Naive B cell (primary cell): ENCODE measurements at regions not wholly inside any gene's neighbourhood (a gene's known extent, or its start where the extent isn't known, plus 50 kb on each side); places are given as distances from the start of the nearest gene placed in this dataset.
"Not testable (repeated sequence)": the region's sequence is repeated elsewhere in the genome, so short reads cannot be mapped to it uniquely, and the experiment has no call there.

Experiments
- ATAC-seq, 2 donors: fragments of 150-1000 bp; cut with Tn5 transposase; 2 replicates each; pipeline ENCODE4 v1.10.0; 2021; ENCODE audit warnings: low read depth in 2 of 2, mild to moderate bottlenecking in 2 of 2, moderate library complexity in 2 of 2
- DNase-seq: peaks from one replicate; pipeline ENCODE4 v3.0.0; 2022
- H3K27ac Mint-ChIP-seq, 6 donors: one replicate each; pipeline ENCODE4 v1.8.0; 2020 to 2022; ENCODE audit warnings: mild to moderate bottlenecking in 6 of 6, mixed read lengths in 6 of 6, moderate library complexity in 5 of 6, inconsistent platforms in 2 of 6
- H3K27me3 Mint-ChIP-seq, 3 donors: one replicate each; pipeline ENCODE4 v1.8.0; 2021 to 2022; ENCODE audit warnings: mixed read lengths in 3 of 3, mild to moderate bottlenecking in 1 of 3
- H3K36me3 Mint-ChIP-seq, 2 donors: one replicate each; pipeline ENCODE4 v1.8.0; 2020 to 2022; ENCODE audit warnings: mixed read lengths in 2 of 2, inconsistent platforms in 1 of 2, mild to moderate bottlenecking in 1 of 2
- H3K4me1 Mint-ChIP-seq, 3 donors: one replicate each; pipeline ENCODE4 v1.8.0; 2020 to 2022; ENCODE audit warnings: mixed read lengths in 3 of 3, inconsistent platforms in 1 of 3, mild to moderate bottlenecking in 1 of 3, moderate library complexity in 1 of 3
- H3K4me3 Mint-ChIP-seq, 8 donors: one replicate each; pipeline ENCODE4 v1.8.0; 2020 to 2022; ENCODE audit warnings: mild to moderate bottlenecking in 8 of 8, mixed read lengths in 8 of 8, moderate library complexity in 8 of 8, inconsistent platforms in 2 of 8
- H3K9me3 Mint-ChIP-seq, 7 donors: one replicate each; pipeline ENCODE4 v1.8.0; 2020 to 2022; ENCODE audit warnings: mixed read lengths in 7 of 7, mild to moderate bottlenecking in 5 of 7, inconsistent platforms in 2 of 7, moderate library complexity in 1 of 7

DNA sequence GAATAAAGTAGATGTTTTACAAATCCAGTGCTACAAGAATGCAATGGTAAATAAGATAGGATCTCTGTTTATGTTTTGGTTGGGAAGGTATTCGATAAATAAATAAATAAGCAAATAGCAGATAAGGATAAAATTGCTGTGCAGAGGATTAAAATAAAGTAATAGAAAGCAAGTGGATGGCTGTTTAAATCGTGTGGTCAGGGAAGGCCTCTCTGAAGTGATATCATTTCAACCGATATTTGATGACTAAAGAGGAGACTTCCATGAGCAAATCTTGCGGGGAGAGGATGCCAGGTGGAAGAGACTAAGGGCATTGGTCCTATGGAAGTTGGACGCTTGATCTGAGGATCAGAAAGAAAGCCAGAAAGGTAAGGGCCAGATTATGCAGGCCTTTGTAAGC lies 92.0 kb upstream of the CCN2 start:
- Mint-ChIP-seq H3K9me3 (peaks cover 0 to 4% (median 0%) of the 10 kb centered on the region in 7 donors), H3K27ac (no peak overlapping the region)

DNA sequence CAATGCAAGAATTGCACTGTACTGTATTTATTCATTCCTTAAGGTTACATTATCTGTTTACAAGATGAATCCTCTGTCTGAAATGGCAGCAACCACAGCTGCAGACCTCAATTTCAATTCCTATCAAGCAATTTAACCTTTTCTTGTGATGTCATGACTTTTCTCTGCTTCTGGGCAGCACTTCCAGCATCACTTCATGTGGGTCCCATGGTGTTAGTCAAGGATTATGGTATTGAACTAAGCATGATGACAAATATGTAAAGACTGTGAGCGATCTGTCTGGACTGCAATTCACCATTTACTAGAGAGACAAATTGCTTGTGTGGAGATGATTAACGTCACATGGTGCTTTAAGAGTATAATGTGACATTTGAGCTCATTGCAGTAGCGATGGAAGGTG lies 90.5 kb upstream of the CCN2 start:
- Mint-ChIP-seq H3K4me1 (peaks cover 4 to 5% (median 4%) of the 10 kb centered on the region in 3 donors), H3K27me3 (no peaks in the 10 kb centered on the region), H3K27ac (no peak overlapping the region), H3K36me3 (peaks cover 0 to 4% of the 10 kb centered on the region in 2 donors), H3K9me3 (peaks cover 0 to 4% (median 0%) of the 10 kb centered on the region in 7 donors), H3K4me3 (no peak overlapping the region)
- no peak for DNase-seq
- ATAC-seq, result no peak

More for the DNA sequence above, 92.0 kb upstream of the CCN2 start:
- no peak overlapping the region for H3K4me3 Mint-ChIP-seq
- DNase-seq (no peak), ATAC-seq (no peak)
- H3K27me3 Mint-ChIP-seq, result no peaks in the 10 kb centered on the region
- peaks cover 0 to 4% of the 10 kb centered on the region in 2 donors for H3K36me3 Mint-ChIP-seq
- no peaks in the 10 kb centered on the region for H3K4me1 Mint-ChIP-seq

DNA sequence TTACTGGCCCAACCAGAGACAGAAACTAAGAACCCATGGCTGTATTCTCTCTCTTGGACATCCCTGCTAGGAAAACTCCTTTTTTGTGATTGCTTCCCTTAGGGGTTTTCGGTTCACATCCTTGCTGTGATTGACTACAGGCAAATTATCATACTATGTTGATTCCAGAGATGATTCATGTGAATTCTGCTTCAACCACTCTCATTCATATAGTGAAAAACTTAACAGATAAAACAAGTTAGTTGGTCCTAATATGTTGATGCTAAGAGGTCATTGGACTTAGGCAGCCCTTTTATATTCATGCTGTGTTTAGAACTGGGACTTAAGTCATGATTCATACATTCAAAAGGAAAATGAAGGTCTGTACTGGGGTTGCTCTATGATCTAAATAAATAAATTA lies 76.9 kb upstream of the CCN2 start:
- H3K36me3 Mint-ChIP-seq, result no peaks in the 10 kb centered on the region
- peaks cover 0 to 4% (median 0%) of the 10 kb centered on the region in 3 donors for H3K4me1 Mint-ChIP-seq
- H3K9me3 Mint-ChIP-seq, result peaks cover 0 to 4% (median 0%) of the 10 kb centered on the region in 7 donors
- no peak overlapping the region for H3K4me3 Mint-ChIP-seq
- ATAC-seq (no peak), DNase-seq (no peak)
- no peak overlapping the region for H3K27ac Mint-ChIP-seq
- peaks cover 0 to 5% (median 0%) of the 10 kb centered on the region in 3 donors for H3K27me3 Mint-ChIP-seq

DNA sequence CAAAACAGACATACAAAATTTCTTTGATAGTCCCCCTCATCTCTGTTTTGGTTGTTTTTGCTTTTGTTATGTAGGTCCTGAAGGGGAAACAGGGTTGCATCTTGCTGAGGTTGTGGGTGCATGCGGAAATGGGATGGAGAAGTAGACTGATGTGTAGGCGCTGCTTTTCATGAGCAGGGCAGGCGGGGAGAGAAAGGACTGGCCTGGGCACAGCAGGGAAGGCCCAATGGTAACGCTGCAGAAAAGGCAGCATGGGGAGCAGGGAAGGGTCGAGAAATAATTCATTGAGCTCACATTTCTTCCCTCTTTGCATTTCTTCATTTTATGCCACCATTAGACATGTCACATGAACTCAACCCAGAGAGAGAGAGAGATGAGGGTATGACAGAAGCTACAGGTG lies 74.3 kb upstream of the CCN2 start:
- DNase-seq (no peak), ATAC-seq (no peak)
- Mint-ChIP-seq H3K27me3 (peaks cover 0 to 5% (median 0%) of the 10 kb centered on the region in 3 donors), H3K36me3 (no peaks in the 10 kb centered on the region), H3K27ac (no peak overlapping the region), H3K4me1 (peaks cover 0 to 4% (median under 1%) of the 10 kb centered on the region in 3 donors), H3K4me3 (peak overlapping the region in 1 of 8 donors; percentile 6), H3K9me3 (peaks cover 0 to 4% (median 0%) of the 10 kb centered on the region in 7 donors)

DNA sequence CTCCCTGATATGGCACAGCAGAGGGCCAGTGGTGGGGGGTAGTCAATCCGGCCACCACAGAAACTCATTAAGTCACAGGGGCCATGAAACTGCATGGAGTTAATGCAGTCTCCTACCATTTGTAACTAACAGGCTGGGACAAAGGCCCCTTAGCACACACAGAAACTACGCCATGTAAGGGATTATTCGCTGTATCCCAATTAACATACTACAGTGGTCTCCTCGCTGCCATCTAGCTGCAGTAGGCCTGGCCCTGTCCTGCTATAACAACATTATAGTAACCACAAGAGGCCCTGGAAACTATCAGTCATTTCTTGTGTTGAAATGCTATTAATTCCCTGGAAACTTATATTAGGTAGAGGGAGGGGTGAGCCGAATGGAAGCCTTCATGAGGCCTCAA lies 72.3 kb upstream of the CCN2 start:
- Mint-ChIP-seq H3K27ac (no peak overlapping the region), H3K9me3 (peaks cover 0 to 4% (median 0%) of the 10 kb centered on the region in 7 donors), H3K36me3 (no peaks in the 10 kb centered on the region), H3K4me1 (peaks cover 3 to 18% (median 10%) of the 10 kb centered on the region in 3 donors), H3K4me3 (no peak overlapping the region), H3K27me3 (peaks cover 0 to 5% (median 0%) of the 10 kb centered on the region in 3 donors)
- no peak for DNase-seq
- ATAC-seq, result no peak

DNA sequence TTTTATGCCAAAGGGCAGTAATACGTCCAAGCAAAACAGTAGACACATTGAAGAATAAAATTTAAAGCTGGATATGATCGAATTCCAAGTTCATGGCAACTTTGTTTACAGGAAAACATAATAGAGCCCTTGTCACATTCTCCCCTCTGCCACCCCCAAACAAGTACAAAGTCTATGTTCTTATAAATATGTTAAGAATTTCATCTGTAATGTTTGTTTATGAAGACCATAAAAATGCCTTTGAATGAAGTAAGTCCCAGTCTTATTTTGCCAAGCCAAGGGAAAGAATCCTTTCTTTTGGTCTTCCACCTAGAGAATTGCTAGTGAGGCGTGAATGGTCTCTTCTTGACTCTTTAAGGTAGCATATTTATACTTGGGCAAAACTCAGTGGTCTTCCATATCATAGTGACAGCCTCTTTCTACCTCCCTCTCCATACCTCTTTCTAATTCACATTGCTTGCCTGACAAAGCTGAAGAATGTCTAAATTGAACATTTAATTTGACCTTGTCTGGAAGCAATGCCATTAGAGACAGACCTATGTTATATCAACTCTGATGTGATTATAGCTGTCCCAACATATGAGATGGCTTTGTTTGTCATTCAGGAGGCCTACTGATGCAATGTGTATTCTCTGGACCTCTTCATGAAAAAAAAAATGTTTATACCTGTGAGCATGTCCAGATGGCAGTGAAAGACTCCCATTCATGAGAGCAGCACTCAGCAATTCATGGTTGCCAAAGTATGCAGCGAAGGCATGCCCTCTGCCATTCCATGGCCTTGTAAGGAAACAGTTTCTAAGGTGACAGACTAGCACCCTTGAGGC lies 70.6 kb upstream of the CCN2 start:
- Mint-ChIP-seq H3K4me1 (peaks cover 3 to 18% (median 10%) of the 10 kb centered on the region in 3 donors), H3K4me3 (no peak overlapping the region), H3K27ac (peak overlapping the region in 1 of 6 donors; percentile 38), H3K9me3 (peaks cover 0 to 4% (median 0%) of the 10 kb centered on the region in 7 donors), H3K36me3 (no peaks in the 10 kb centered on the region), H3K27me3 (no peaks in the 10 kb centered on the region)
- no peak for ATAC-seq
- no peak for DNase-seq

DNA sequence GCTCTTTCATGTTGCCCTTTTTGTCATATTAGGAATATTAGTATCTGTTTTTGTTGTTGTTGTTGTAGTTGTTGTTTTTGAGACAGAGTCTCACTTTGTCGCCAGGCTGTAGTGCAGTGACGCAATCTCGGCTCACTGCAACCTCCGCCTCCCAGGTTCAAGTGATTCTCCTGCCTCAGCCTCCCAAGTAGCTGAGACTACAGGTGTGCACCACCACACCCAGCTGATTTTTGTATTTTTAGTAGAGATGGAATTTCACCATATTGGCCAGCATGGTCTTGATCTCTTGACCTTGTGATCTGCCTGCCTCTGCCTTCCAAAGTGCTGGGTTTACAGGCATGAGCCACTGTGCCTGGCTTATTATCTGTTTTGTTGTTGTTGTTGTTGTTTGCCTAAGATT lies 69.7 kb upstream of the CCN2 start:
- H3K27ac Mint-ChIP-seq, result peak overlapping the region in 2 of 6 donors; percentile 16 to 22
- H3K27me3 Mint-ChIP-seq, ATAC-seq, DNase-seq, H3K36me3 Mint-ChIP-seq, H3K4me3 Mint-ChIP-seq, H3K9me3 Mint-ChIP-seq: not testable (repeated sequence)
- peaks cover 3 to 18% (median 10%) of the 10 kb centered on the region in 3 donors for H3K4me1 Mint-ChIP-seq

DNA sequence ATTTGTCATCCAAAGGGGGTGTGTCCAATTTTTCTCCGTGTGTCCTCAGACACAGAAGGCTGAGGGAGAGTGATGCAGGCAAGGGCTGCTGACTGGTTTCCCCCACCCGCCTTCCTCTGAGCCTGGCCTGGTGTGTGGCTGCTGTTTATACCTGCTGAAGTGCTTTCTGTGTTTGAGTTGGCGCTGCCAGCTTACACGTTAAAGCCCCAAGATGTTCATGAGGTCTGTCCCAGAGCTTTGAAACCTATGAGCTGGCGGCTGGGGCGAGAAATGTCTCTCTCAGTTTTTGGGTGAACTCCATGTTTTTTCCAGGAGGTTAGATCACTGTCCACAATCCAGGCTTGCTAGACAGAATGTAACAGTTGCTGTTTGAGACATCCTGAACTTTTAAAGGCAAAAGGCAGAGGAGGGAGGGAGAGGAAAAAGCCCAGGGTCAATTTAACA lies 69.0 kb upstream of the CCN2 start:
- H3K27ac Mint-ChIP-seq, result no peak overlapping the region
- H3K4me3 Mint-ChIP-seq, result no peak overlapping the region
- ATAC-seq (no peak), DNase-seq (no peak)
- no peaks in the 10 kb centered on the region for H3K27me3 Mint-ChIP-seq
- peaks cover 0 to 4% (median 0%) of the 10 kb centered on the region in 7 donors for H3K9me3 Mint-ChIP-seq
- H3K4me1 Mint-ChIP-seq, result peaks cover 3 to 18% (median 5%) of the 10 kb centered on the region in 3 donors
- no peaks in the 10 kb centered on the region for H3K36me3 Mint-ChIP-seq

DNA sequence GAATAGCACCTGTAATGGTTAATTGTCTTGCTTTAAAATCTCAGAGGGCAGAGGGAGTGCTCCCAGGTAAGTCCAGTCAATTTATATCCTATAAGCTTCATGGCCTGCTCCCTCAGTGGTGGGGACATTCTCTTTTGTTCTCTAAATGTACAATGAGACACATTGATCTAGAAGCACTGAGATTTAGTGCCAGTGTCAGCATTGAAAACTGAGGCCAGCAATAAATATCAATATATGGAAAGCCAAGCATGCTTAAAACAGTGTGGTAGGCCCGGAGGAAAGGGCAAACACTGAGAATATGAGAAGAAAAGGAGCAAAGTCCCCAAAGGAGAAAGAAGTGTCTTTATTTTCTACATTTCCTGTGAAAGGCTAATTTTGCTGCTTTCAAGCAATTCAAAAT lies 68.4 kb upstream of the CCN2 start:
- Mint-ChIP-seq H3K27ac (no peak overlapping the region), H3K4me3 (no peak overlapping the region), H3K36me3 (no peaks in the 10 kb centered on the region), H3K9me3 (peaks cover 0 to 3% (median 0%) of the 10 kb centered on the region in 7 donors), H3K27me3 (no peaks in the 10 kb centered on the region), H3K4me1 (peaks cover 3 to 18% (median 5%) of the 10 kb centered on the region in 3 donors)
- ATAC-seq (no peak), DNase-seq (no peak)

DNA sequence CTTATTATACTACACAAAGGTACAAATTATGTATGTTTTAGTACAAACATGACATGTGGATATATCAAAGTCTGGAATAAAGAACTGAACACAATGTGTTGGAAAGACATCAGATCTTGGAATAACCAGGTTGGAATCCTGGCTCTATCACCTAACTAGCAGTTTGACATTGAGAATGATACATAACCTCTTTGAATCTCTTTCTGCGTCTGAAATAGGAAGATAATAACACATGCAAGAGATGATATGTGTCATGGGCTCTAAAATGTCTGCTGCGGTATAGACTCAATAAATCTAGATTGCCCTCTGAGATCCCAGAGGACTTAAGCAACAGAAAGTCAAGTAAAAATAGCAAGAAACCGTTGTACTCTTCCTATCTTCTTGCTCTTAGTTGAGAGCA lies 66.8 kb upstream of the CCN2 start:
- no peak for ATAC-seq
- no peaks in the 10 kb centered on the region for H3K9me3 Mint-ChIP-seq
- no peaks in the 10 kb centered on the region for H3K36me3 Mint-ChIP-seq

DNA sequence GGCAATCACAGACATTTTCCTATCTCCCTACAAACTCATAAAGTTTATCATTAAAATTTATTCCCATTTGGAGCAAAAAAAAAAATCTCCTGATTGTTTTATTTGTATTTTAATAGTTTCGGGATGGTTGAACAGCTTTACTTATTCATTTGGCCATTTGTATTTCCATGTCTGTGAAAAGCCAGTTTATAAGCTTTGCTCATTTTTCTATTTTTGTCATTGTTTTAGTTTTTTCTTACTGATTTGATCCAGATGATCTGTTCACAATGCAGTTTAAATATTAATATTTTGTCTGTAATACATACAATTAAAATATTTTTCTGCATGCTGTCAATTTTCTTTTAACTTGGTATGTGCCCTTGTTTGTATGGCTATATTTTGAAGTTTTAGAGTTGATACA lies 65.2 kb upstream of the CCN2 start:
- Mint-ChIP-seq H3K27me3 (no peaks in the 10 kb centered on the region), H3K4me1 (peaks cover 3 to 18% (median 5%) of the 10 kb centered on the region in 3 donors), H3K36me3 (no peaks in the 10 kb centered on the region), H3K4me3 (no peak overlapping the region), H3K27ac (no peak overlapping the region), H3K9me3 (no peaks in the 10 kb centered on the region)
- no peak for ATAC-seq
- DNase-seq, result no peak

More for the DNA sequence above, 66.8 kb upstream of the CCN2 start:
- Mint-ChIP-seq H3K27me3 (no peaks in the 10 kb centered on the region), H3K4me1 (peaks cover 3 to 18% (median 5%) of the 10 kb centered on the region in 3 donors), H3K27ac (no peak overlapping the region), H3K4me3 (no peak overlapping the region)
- no peak for DNase-seq

DNA sequence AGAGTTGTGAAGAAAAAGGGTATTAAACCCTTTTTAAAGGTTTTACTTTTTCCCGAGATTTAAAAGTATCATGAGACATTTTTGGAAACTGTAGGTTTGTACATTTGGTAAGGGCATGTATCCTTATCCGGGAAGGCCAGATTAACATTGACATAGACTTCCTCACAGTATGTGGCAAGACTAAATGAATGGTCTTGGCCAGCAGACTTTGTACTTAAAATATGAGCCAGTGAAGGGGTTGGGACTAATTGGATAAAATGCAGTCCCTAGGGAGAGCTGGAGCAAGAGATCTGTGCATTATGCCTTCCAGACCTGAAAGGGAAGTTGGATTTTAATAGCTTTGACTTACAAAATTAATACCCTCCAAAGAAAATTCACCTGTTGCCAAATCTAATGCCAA lies 60.4 kb upstream of the CCN2 start:
- ATAC-seq (no peak), DNase-seq (no peak)
- Mint-ChIP-seq H3K36me3 (no peaks in the 10 kb centered on the region), H3K27ac (no peak overlapping the region), H3K4me1 (no peaks in the 10 kb centered on the region), H3K27me3 (no peaks in the 10 kb centered on the region), H3K9me3 (no peaks in the 10 kb centered on the region), H3K4me3 (no peak overlapping the region)

DNA sequence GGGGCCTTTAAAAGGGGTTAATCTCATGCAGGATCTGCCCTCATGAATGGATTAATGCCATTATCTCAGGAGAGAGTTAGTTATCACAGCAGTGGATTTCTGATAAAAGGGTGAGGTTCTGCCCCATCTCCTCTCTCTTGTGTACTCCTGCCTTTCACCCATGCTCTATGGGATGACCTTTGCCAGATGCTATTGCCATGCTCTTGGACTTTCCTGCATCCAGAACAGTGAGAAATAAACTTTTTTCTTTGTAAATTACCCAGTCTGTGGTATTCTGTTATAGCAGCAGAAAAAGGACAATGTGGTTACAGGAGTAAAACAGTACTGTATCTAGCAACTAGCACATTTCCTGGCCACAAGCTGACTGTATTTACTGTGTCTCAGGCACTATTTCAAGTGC lies 58.0 kb upstream of the CCN2 start:
- no peak for ATAC-seq
- Mint-ChIP-seq H3K4me3 (no peak overlapping the region), H3K9me3 (peaks cover 0 to 5% (median 0%) of the 10 kb centered on the region in 7 donors), H3K27me3 (no peaks in the 10 kb centered on the region), H3K27ac (no peak overlapping the region), H3K4me1 (peaks cover 10 to 17% (median 12%) of the 10 kb centered on the region in 3 donors), H3K36me3 (no peaks in the 10 kb centered on the region)
- no peak for DNase-seq
